Embryonic facial prominence (tissue), 1 donor: ENCODE measurements at regions not wholly inside any gene's neighbourhood (a gene's known extent, or its start where the extent isn't known, plus 50 kb on each side); places are given as distances from the start of the nearest gene placed in this dataset.

Experiments used
- DNase-seq: peaks from one replicate; pipeline ENCODE4 v3.0.0-alpha.2; 2016; ENCODE audit errors: extremely low spot score

- no peak for DNase-seq
These were observed 79.0 kb upstream of the TCF7L2 start for GRCh38 chr10:112871021-112871420.

- DNase-seq, result no peak
These were observed 77.3 kb upstream of the TCF7L2 start for GRCh38 chr10:112872728-112873127.

GRCh38 chr10:112873541-112873940, 76.5 kb upstream of the TCF7L2 start:
- no peak for DNase-seq

GRCh38 chr10:112874982-112875381, 75.1 kb upstream of the TCF7L2 start:
- no peak for DNase-seq

GRCh38 chr10:112875476-112876267, 74.4 kb upstream of the TCF7L2 start:
- DNase-seq, result no peak

- no peak for DNase-seq
These were observed 69.2 kb upstream of the TCF7L2 start for GRCh38 chr10:112880633-112881530.

GRCh38 chr10:112883360-112884178, 66.5 kb upstream of the TCF7L2 start:
- no peak for DNase-seq

GRCh38 chr10:112884179-112884504, 65.9 kb upstream of the TCF7L2 start:
- no peak for DNase-seq

GRCh38 chr10:112886463-112886862, 63.6 kb upstream of the TCF7L2 start:
- no peak for DNase-seq

GRCh38 chr10:112887968-112888367, 62.1 kb upstream of the TCF7L2 start:
- no peak for DNase-seq

- no peak for DNase-seq
These were observed 54.8 kb upstream of the TCF7L2 start for GRCh38 chr10:112895292-112895691.

- DNase-seq, result no peak
These were observed 53.8 kb upstream of the TCF7L2 start for GRCh38 chr10:112896273-112896672.

GRCh38 chr10:112896722-112897121, 53.3 kb upstream of the TCF7L2 start:
- DNase-seq, result no peak

- DNase-seq, result peak; percentile 7
These were observed 51.3 kb upstream of the TCF7L2 start for GRCh38 chr10:112898540-112899390.

- DNase-seq, result no peak
These were observed 50.5 kb upstream of the TCF7L2 start for GRCh38 chr10:112899391-112900065.
